GM18870 (cell line): ENCODE measurements at regions not wholly inside any gene's neighbourhood (a gene's known extent, or its start where the extent isn't known, plus 50 kb on each side); places are given as distances from the start of the nearest gene placed in this dataset.
"Not testable (repeated sequence)": the region's sequence is repeated elsewhere in the genome, so short reads cannot be mapped to it uniquely, and the experiment has no call there.

Experiments used
- ATAC-seq: cut with Tn5 transposase; IDR thresholded peaks from one replicate; pipeline ENCODE4 v1.9.1; 2021; ENCODE audit warnings: moderate library complexity; ENCODE audit not compliant: unreplicated experiment

GRCh38 chr11:45390407-45390806 lies 104.3 kb upstream of the SYT13 start:
- ATAC-seq: no peak

- ATAC-seq: no peak
These were observed 102.3 kb upstream of the SYT13 start for GRCh38 chr11:45388472-45388871.

GRCh38 chr11:45387885-45388284 lies 101.7 kb upstream of the SYT13 start:
- not testable (repeated sequence) for ATAC-seq

- no peak for ATAC-seq
These were observed 100.8 kb upstream of the SYT13 start for GRCh38 chr11:45386972-45387371.

- no peak for ATAC-seq
These were observed 99.7 kb upstream of the SYT13 start for GRCh38 chr11:45385844-45386243.

GRCh38 chr11:45385423-45385822 lies 99.3 kb upstream of the SYT13 start:
- no peak for ATAC-seq

GRCh38 chr11:45384711-45385241 lies 98.6 kb upstream of the SYT13 start:
- ATAC-seq: no peak

GRCh38 chr11:45384016-45384415 lies 97.9 kb upstream of the SYT13 start:
- no peak for ATAC-seq

GRCh38 chr11:45383224-45383623 lies 97.1 kb upstream of the SYT13 start:
- ATAC-seq: no peak

GRCh38 chr11:45382133-45382878 lies 96.2 kb upstream of the SYT13 start:
- no peak for ATAC-seq

- no peak for ATAC-seq
These were observed 93.2 kb upstream of the SYT13 start for GRCh38 chr11:45379162-45379863.

GRCh38 chr11:45378516-45378915 lies 92.4 kb upstream of the SYT13 start:
- no peak for ATAC-seq

- no peak for ATAC-seq
These were observed 88.5 kb upstream of the SYT13 start for GRCh38 chr11:45374653-45375059.

- ATAC-seq: no peak
These were observed 88.0 kb upstream of the SYT13 start for GRCh38 chr11:45374130-45374529.

- ATAC-seq: no peak
These were observed 87.4 kb upstream of the SYT13 start for GRCh38 chr11:45373506-45374035.

GRCh38 chr11:45372414-45372813 lies 86.3 kb upstream of the SYT13 start:
- not testable (repeated sequence) for ATAC-seq

- no peak for ATAC-seq
These were observed 85.3 kb upstream of the SYT13 start for GRCh38 chr11:45371251-45372115.

GRCh38 chr11:45369313-45369712 lies 83.2 kb upstream of the SYT13 start:
- no peak for ATAC-seq

GRCh38 chr11:45368697-45369096 lies 82.6 kb upstream of the SYT13 start:
- ATAC-seq: no peak

GRCh38 chr11:45366619-45367190 lies 80.6 kb upstream of the SYT13 start:
- ATAC-seq: no peak
